ENCODE measurements at regions not wholly inside any gene's neighbourhood (a gene's known extent, or its start where the extent isn't known, plus 50 kb on each side); places are given as distances from the start of the nearest gene placed in this dataset.

DNA sequence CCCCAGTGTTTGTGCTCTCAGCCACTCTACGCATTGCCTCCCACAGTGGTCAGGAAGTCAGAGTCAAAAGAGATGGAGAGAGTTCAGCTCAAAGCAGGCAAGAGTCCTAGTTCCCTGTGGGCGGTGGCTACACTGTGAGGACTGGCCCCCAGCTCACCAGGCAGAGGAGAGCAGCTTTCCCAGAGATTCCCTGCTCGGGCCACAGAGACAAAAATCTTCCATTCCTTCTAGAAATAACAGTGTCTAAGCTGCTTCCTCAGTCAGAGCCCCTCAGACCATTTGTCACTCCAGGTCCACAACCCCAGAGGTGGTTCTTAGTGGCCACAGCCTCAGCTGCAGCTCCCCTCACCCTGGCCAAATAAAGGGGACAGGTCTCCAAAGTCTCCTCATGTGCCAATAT lies 263.0 kb upstream of the RPL38 start:
- in situ Hi-C loops (cut with HindIII; ENCODE audit: low pct_unique_long_range_greater_than_20kb, low sequenced_read_pairs), result no loop called here
- Histone ChIP-seq H3K4me1 (ENCODE audit: control insufficient read depth, insufficient read depth, low read length) (no peaks in the 10 kb centered on the region), H3K9me3 (ENCODE audit: control insufficient read depth, insufficient read depth, low read depth, low read length) (no peaks in the 10 kb centered on the region), H3K27ac (ENCODE audit: low read length) (no peak overlapping the region), H3K36me3 (ENCODE audit: control insufficient read depth, insufficient read depth, low read length) (no peaks in the 10 kb centered on the region), H3K4me3 (ENCODE audit: low read depth in 2 of 2, low read length in 2 of 2) (no peak overlapping the region), H3K27me3 (ENCODE audit: control insufficient read depth, insufficient read depth, low read length) (peaks cover 6% of the 10 kb centered on the region; the same call in 1 of the 2 replicates)
- intact Hi-C loops (cut with micrococcal nuclease; ENCODE audit: unreplicated experiment), result no loop called here
- DNase-seq (ENCODE audit: low read depth, low spot score) (no peak), ATAC-seq (no peak)
- no TSS peak for BruUV-seq (replicated peaks)
- CTCF ChIA-PET, result no interaction called here
- TF ChIP-seq REST (IDR thresholded peaks at IDR 0.05; ENCODE audit: insufficient read depth in 1 of 2, low read depth in 2 of 2, low read length in 1 of 2) (no peak), TCF7L2 (IDR thresholded peaks at IDR 0.05; ENCODE audit: low read depth, low read length) (no peak), SIN3A (IDR thresholded peaks at IDR 0.05; ENCODE audit: borderline replicate concordance, insufficient read depth, low read depth, low read length) (no peak), POLR2AphosphoS5 (IDR thresholded peaks at IDR 0.05; ENCODE audit: low read depth, low read length) (no peak), CTCF (IDR thresholded peaks at IDR 0.05) (no peak)
- POLR2A ChIA-PET, result no interaction called here

GRCh38 chr17:73941919-73942530 lies 261.5 kb upstream of the RPL38 start:
- CTCF ChIA-PET, result interaction anchor here (0.5 kb wide), 1 partner anchor 15 kb away, joined by 8 read pairs; no protein-coding TSS in a partner anchor
- H3K4me3 ChIP-seq (ENCODE audit: low read depth in 2 of 2, low read length in 2 of 2), result no peak overlapping the region

More at GRCh38 chr17:73941919-73942530, 261.5 kb upstream of the RPL38 start:
- no TSS peak for BruUV-seq (replicated peaks)
- Histone ChIP-seq H3K27ac (ENCODE audit: low read length) (no peak overlapping the region), H3K9me3 (ENCODE audit: control insufficient read depth, insufficient read depth, low read depth, low read length) (no peaks in the 10 kb centered on the region), H3K36me3 (ENCODE audit: control insufficient read depth, insufficient read depth, low read length) (no peaks in the 10 kb centered on the region), H3K27me3 (ENCODE audit: control insufficient read depth, insufficient read depth, low read length) (peaks cover 2% of the 10 kb centered on the region; the same call in 1 of the 2 replicates), H3K4me1 (ENCODE audit: control insufficient read depth, insufficient read depth, low read length) (no peaks in the 10 kb centered on the region)
- intact Hi-C loops (cut with micrococcal nuclease; ENCODE audit: unreplicated experiment) (no loop called here), in situ Hi-C loops (cut with HindIII; ENCODE audit: low pct_unique_long_range_greater_than_20kb, low sequenced_read_pairs) (no loop called here)
- no peak for DNase-seq (ENCODE audit: low read depth, low spot score)
- ATAC-seq, result no peak
- POLR2A ChIA-PET, result no interaction called here
- TF ChIP-seq CTCF (IDR thresholded peaks at IDR 0.05) (no peak), SIN3A (IDR thresholded peaks at IDR 0.05; ENCODE audit: borderline replicate concordance, insufficient read depth, low read depth, low read length) (no peak), TCF7L2 (IDR thresholded peaks at IDR 0.05; ENCODE audit: low read depth, low read length) (no peak), POLR2AphosphoS5 (IDR thresholded peaks at IDR 0.05; ENCODE audit: low read depth, low read length) (no peak), REST (IDR thresholded peaks at IDR 0.05; ENCODE audit: insufficient read depth in 1 of 2, low read depth in 2 of 2, low read length in 1 of 2) (no peak)

Measured in Panc1 (cell line).